ENCODE measurements at regions not wholly inside any gene's neighbourhood (a gene's known extent, or its start where the extent isn't known, plus 50 kb on each side); places are given as distances from the start of the nearest gene placed in this dataset.
A peak's percentile ranks its signal among the peaks of the same experiment; 100 is the strongest.

GRCh38 chr18:2028986-2029385, 542.3 kb downstream of the METTL4 start:
- Histone ChIP-seq H4K20me1 (ENCODE audit: insufficient read depth) (no peaks in the 10 kb centered on the region), H3K9ac (ENCODE audit: low read length) (no peak overlapping the region), H2AFZ (ENCODE audit: low read depth, low read length, poor library complexity, severe bottlenecking) (no peak overlapping the region), H3K36me3 (ENCODE audit: control insufficient read depth in 1 of 2, insufficient read depth in 2 of 2, low read length in 2 of 2) (no peaks in the 10 kb centered on the region), H3K9me3 (ENCODE audit: control insufficient read depth in 1 of 2, insufficient read depth in 1 of 2, low read depth in 1 of 2, low read length in 2 of 2) (no peaks in the 10 kb centered on the region), H3K4me2 (ENCODE audit: low read length) (no peak overlapping the region), H3K79me2 (ENCODE audit: insufficient read depth, low read length) (no peaks in the 10 kb centered on the region), H3K9me2 (ENCODE audit: insufficient read depth) (no peaks in the 10 kb centered on the region), H3K4me3 (replicated peaks in 1 of 2; ENCODE audit: low read depth in 1 of 2, low read length in 2 of 2) (no peak overlapping the region), H3K27ac (ENCODE audit: low read depth, low read length) (no peak overlapping the region), H3K4me1 (ENCODE audit: control insufficient read depth in 1 of 2, insufficient read depth in 2 of 2, low read length in 2 of 2) (peaks cover 0 to 3% of the 10 kb centered on the region in 2 experiments; a peak in 1 of 4 replicates), H3K27me3 (ENCODE audit: insufficient read depth, low read length) (no peaks in the 10 kb centered on the region)
- POLR2A ChIA-PET: no interaction called here
- RAD21 ChIA-PET (ENCODE audit: low non-redundant PET in 1 of 2, low total read pairs in 2 of 2, uncharacterized antibody in 2 of 2, unreplicated experiment in 2 of 2): no interaction called here
- DNase-seq (ENCODE audit: low read depth, low spot score): no peak
- BruUV-seq (replicated peaks): no TSS peak
- CTCF ChIA-PET: no interaction called here
- TF ChIP-seq CTCF (IDR thresholded peaks at IDR 0.05 in 2 of 3, conservative IDR thresholded peaks at IDR 0.05 in 1 of 3; ENCODE audit: borderline replicate concordance in 1 of 3, insufficient read depth in 1 of 3, low read depth in 2 of 3, low read length in 2 of 3): no peak
- TF ChIP-seq TCF7L2 (IDR thresholded peaks at IDR 0.05; ENCODE audit: borderline replicate concordance, extremely low read depth, insufficient read depth, insufficient read length): no peak
- TF ChIP-seq FOSL1 (IDR thresholded peaks at IDR 0.05; ENCODE audit: low read depth): no peak
- no peak for TF ChIP-seq POLR2A (IDR thresholded peaks at IDR 0.05; ENCODE audit: borderline replicate concordance, extremely low read depth, insufficient read depth, insufficient read length)
- no peak for TF ChIP-seq EGR1 (IDR thresholded peaks at IDR 0.05; ENCODE audit: low read depth)
- no peak for ATAC-seq
- intact Hi-C loops (cut with micrococcal nuclease): no loop called here

- RAD21 ChIA-PET (ENCODE audit: low non-redundant PET in 1 of 2, low total read pairs in 2 of 2, uncharacterized antibody in 2 of 2, unreplicated experiment in 2 of 2): no interaction called here
- Histone ChIP-seq H3K79me2 (ENCODE audit: insufficient read depth, low read length) (no peaks in the 10 kb centered on the region), H3K4me2 (ENCODE audit: low read length) (0 out of 2 replicates have a peak overlapping the region, but pooled peaks have one; percentile 3), H3K36me3 (ENCODE audit: control insufficient read depth in 1 of 2, insufficient read depth in 2 of 2, low read length in 2 of 2) (no peaks in the 10 kb centered on the region), H3K9me3 (ENCODE audit: control insufficient read depth in 1 of 2, insufficient read depth in 1 of 2, low read depth in 1 of 2, low read length in 2 of 2) (no peaks in the 10 kb centered on the region), H4K20me1 (ENCODE audit: insufficient read depth) (no peaks in the 10 kb centered on the region), H3K9me2 (ENCODE audit: insufficient read depth) (no peaks in the 10 kb centered on the region), H3K27ac (ENCODE audit: low read depth, low read length) (no peak overlapping the region), H2AFZ (ENCODE audit: low read depth, low read length, poor library complexity, severe bottlenecking) (no peak overlapping the region), H3K4me3 (replicated peaks in 1 of 2; ENCODE audit: low read depth in 1 of 2, low read length in 2 of 2) (no peak overlapping the region), H3K4me1 (ENCODE audit: control insufficient read depth in 1 of 2, insufficient read depth in 2 of 2, low read length in 2 of 2) (peaks cover 0 to 3% of the 10 kb centered on the region in 2 experiments; a peak in 1 of 4 replicates), H3K9ac (ENCODE audit: low read length) (no peak overlapping the region), H3K27me3 (ENCODE audit: insufficient read depth, low read length) (no peaks in the 10 kb centered on the region)
- CTCF ChIA-PET: interaction anchor here (0.6 kb wide), 1 partner anchor 158 kb away, joined by 3 read pairs; no protein-coding TSS in a partner anchor
- BruUV-seq (replicated peaks): no TSS peak
- TF ChIP-seq FOSL1 (IDR thresholded peaks at IDR 0.05; ENCODE audit: low read depth): peak; percentile 45; the same call in 1 of the 2 replicates
- TF ChIP-seq ATF3 (IDR thresholded peaks at IDR 0.05): no peak
- TF ChIP-seq JUND (IDR thresholded peaks at IDR 0.05): peak; percentile 37; the same call in 1 of the 2 replicates
- no peak for TF ChIP-seq ZFX (IDR thresholded peaks at IDR 0.05)
- ATAC-seq: no peak
- no peak for DNase-seq (ENCODE audit: low read depth, low spot score)
- POLR2A ChIA-PET: no interaction called here
- intact Hi-C loops (cut with micrococcal nuclease): no loop called here
Measured at GRCh38 chr18:2030647-2031046, 540.7 kb downstream of the METTL4 start.
